Uterus (tissue), 3 donors: ENCODE measurements at regions not wholly inside any gene's neighbourhood (a gene's known extent, or its start where the extent isn't known, plus 50 kb on each side); places are given as distances from the start of the nearest gene placed in this dataset.

Source experiments
- DNase-seq, 2 donors: peaks; one replicate each; pipeline ENCODE4 v3.0.0-alpha.2; 2019 to 2020
- H3K27ac ChIP-seq, 2 donors: fragments of 200-600 bp; sonication (generic); 1 replicate in 1 of 2; 2 replicates in 1 of 2; pipeline ENCODE4 v1.5.1; 2016 to 2018
- H3K27me3 ChIP-seq, 2 donors: fragments of 200-600 bp; sonication (generic); one replicate each; pipeline ENCODE4 v1.5.1; 2018 to 2019; ENCODE audit warnings: control low read depth in 1 of 2
- H3K36me3 ChIP-seq, 2 donors: fragments of 200-600 bp; sonication (generic); one replicate each; pipeline ENCODE4 v1.5.1; 2019; ENCODE audit warnings: control low read depth in 1 of 2
- H3K4me1 ChIP-seq, 2 donors: fragments of 200-600 bp; sonication (generic); one replicate each; pipeline ENCODE4 v1.5.1; 2018 to 2019; ENCODE audit warnings: control low read depth in 1 of 2
- H3K4me3 ChIP-seq, 2 donors: fragments of 200-600 bp; sonication (generic); 1 replicate in 1 of 2; 2 replicates in 1 of 2; pipeline ENCODE4 v1.5.1; 2018 to 2019; ENCODE audit warnings: mild to moderate bottlenecking in 1 of 2
- H3K9me3 ChIP-seq, 2 donors: fragments of 200-600 bp; sonication (generic); one replicate each; pipeline ENCODE4 v1.5.1; 2019; ENCODE audit warnings: control low read depth in 1 of 2
- CTCF ChIP-seq, 4 experiments: fragments of 200-600 bp in 2 of 4; fragments of 450-650 bp in 2 of 4; sonication (generic) in 2 of 4; IDR thresholded peaks; one replicate each; pipeline ENCODE4 v1.5.1; 2016 to 2019; ENCODE audit warnings: antibody characterized with exemption in 4 of 4, mild to moderate bottlenecking in 2 of 4, moderate library complexity in 1 of 4
- POLR2A ChIP-seq, 2 donors: fragments of 450-650 bp; IDR thresholded peaks; one replicate each; pipeline ENCODE4 v1.6.1; 2016; ENCODE audit warnings: antibody characterized with exemption in 2 of 2, mild to moderate bottlenecking in 1 of 2, moderate library complexity in 1 of 2
- intact Hi-C: fragments of 100-400 bp; cut with DNase I; formaldehyde crosslinking; loops from one replicate; pipeline ENCODE4 v1.15.1; 2023; ENCODE audit warnings: low total_unique reads
- donor health status: DM: yes; HTN: yes; CAD: no.

- no peaks in the 10 kb centered on the region for H3K4me1 ChIP-seq
- no peaks in the 10 kb centered on the region for H3K36me3 ChIP-seq
- no peak overlapping the region for H3K27ac ChIP-seq
- TF ChIP-seq CTCF (IDR thresholded peaks at IDR 0.05): no peak
- no peak for TF ChIP-seq POLR2A (IDR thresholded peaks at IDR 0.05)
- intact Hi-C loops: no loop called here
- no peaks in the 10 kb centered on the region for H3K9me3 ChIP-seq
- no peaks in the 10 kb centered on the region for H3K27me3 ChIP-seq
- DNase-seq: no peak
- no peak overlapping the region for H3K4me3 ChIP-seq
These were observed 55.5 kb upstream of the STARD3NL start for GRCh38 chr7:38122501-38122900.

GRCh38 chr7:38123494-38123893, 54.6 kb upstream of the STARD3NL start:
- no peak for TF ChIP-seq POLR2A (IDR thresholded peaks at IDR 0.05)
- no peak for TF ChIP-seq CTCF (IDR thresholded peaks at IDR 0.05)
- no peaks in the 10 kb centered on the region for H3K9me3 ChIP-seq
- H3K36me3 ChIP-seq: no peaks in the 10 kb centered on the region
- no peaks in the 10 kb centered on the region for H3K27me3 ChIP-seq
- no peak overlapping the region for H3K4me3 ChIP-seq
- intact Hi-C loops: no loop called here
- no peaks in the 10 kb centered on the region for H3K4me1 ChIP-seq
- no peak for DNase-seq
- H3K27ac ChIP-seq: no peak overlapping the region

DNA sequence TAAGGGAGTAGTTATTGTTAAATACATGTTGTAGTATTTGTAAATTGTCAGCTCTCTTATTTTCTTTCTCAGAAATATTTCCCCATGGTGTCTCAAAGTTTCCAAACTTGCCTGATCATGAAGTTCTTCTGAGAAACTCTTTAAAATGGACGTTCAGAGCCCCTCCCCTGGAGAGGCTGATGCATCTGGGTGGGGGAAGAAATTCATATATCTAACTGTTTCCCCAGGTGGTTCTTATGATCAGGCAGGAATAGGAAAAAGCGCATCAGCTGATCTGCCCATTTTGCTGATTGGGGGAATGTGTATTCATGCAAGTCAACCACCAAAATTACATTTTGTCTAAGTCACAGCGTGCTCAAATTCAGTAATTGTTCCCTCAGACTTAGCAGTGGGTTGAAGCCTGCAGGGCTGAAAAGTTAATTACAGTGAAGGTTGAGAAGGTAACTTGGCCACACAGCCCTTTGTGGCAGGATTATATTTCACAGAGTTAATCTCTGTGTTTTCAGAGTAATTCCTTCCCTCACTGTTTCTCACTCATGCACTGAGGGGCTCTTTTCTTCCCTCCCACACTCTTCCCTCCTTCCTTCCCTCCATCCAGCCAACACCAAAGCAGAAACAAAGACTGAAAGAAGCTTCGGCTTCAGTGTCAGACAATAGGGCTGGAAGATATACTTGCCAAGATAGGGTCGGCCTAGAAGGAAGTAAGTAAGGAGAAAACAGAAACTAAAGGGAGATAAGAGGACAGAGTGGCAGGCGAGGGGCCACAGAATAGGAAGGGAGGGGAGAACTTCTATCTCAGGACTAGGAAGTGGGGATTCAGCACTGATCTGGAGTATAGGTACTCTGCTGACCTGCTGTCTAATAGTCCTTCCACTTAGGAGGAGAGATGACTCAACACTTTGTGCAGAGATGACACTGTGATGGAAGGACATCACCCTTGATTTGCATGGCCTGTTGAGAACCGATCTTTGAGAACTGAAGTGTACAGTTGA, 50.5 kb upstream of the STARD3NL start:
- DNase-seq: no peak
- no peaks in the 10 kb centered on the region for H3K27me3 ChIP-seq
- TF ChIP-seq POLR2A (IDR thresholded peaks at IDR 0.05) (no peak), CTCF (IDR thresholded peaks at IDR 0.05) (no peak)
- H3K27ac ChIP-seq: no peak overlapping the region
- intact Hi-C loops: no loop called here
- H3K4me3 ChIP-seq: no peak overlapping the region
- H3K4me1 ChIP-seq: no peaks in the 10 kb centered on the region
- no peaks in the 10 kb centered on the region for H3K36me3 ChIP-seq
- no peaks in the 10 kb centered on the region for H3K9me3 ChIP-seq
